Thyroid gland (tissue), 4 donors: ENCODE measurements at regions not wholly inside any gene's neighbourhood (a gene's known extent, or its start where the extent isn't known, plus 50 kb on each side); places are given as distances from the start of the nearest gene placed in this dataset.

Experiments used
- DNase-seq, 2 donors: peaks; one replicate each; pipeline ENCODE4 v3.0.0-alpha.2; 2019
- H3K27ac ChIP-seq, 3 donors: fragments of 200-600 bp; sonication (generic); 1 replicate in 2 of 3; 2 replicates in 1 of 3; pipeline ENCODE4 v1.5.1; 2016 to 2019; ENCODE audit warnings: mild to moderate bottlenecking in 1 of 3, moderate library complexity in 1 of 3
- H3K27me3 ChIP-seq: fragments of 200-600 bp; sonication (generic); one replicate; pipeline ENCODE4 v1.5.1; 2019
- H3K36me3 ChIP-seq, 2 donors: fragments of 200-600 bp; sonication (generic); one replicate each; pipeline ENCODE4 v1.5.1; 2016 to 2019
- H3K4me1 ChIP-seq, 2 donors: fragments of 200-600 bp; sonication (generic); one replicate each; pipeline ENCODE4 v1.5.1; 2017 to 2019
- H3K4me3 ChIP-seq, 3 donors: fragments of 200-600 bp; sonication (generic); replicated peaks in 1 of 3; 1 replicate in 2 of 3; 2 replicates in 1 of 3; pipeline ENCODE4 v1.5.1; 2016; ENCODE audit warnings: mild to moderate bottlenecking in 1 of 3
- H3K9me3 ChIP-seq: fragments of 200-600 bp; sonication (generic); one replicate; pipeline ENCODE4 v1.5.1; 2017
- CTCF ChIP-seq, 6 experiments: fragments of 200-600 bp in 3 of 6; fragments of 450-650 bp in 3 of 6; sonication (generic) in 3 of 6; IDR thresholded peaks; one replicate each; pipeline ENCODE4 v1.5.1; 2016 to 2019; ENCODE audit warnings: antibody characterized with exemption in 6 of 6, mild to moderate bottlenecking in 2 of 6, inconsistent platforms in 1 of 6, moderate library complexity in 1 of 6
- POLR2A ChIP-seq, 2 donors: fragments of 450-650 bp; IDR thresholded peaks; one replicate each; pipeline ENCODE4 v1.6.1; 2017; ENCODE audit warnings: antibody characterized with exemption in 2 of 2, mild to moderate bottlenecking in 2 of 2, moderate library complexity in 1 of 2
- WGBS, 2 donors: methylation state at CpG; one replicate each; pipeline ENCODE4 v1.1.5; 2017; 5-methylcytosine and 5-hydroxymethylcytosine counted together
- intact Hi-C: fragments of 100-400 bp; cut with DNase I; formaldehyde crosslinking; loops from one replicate; pipeline ENCODE4 v1.15.1; 2023

DNA sequence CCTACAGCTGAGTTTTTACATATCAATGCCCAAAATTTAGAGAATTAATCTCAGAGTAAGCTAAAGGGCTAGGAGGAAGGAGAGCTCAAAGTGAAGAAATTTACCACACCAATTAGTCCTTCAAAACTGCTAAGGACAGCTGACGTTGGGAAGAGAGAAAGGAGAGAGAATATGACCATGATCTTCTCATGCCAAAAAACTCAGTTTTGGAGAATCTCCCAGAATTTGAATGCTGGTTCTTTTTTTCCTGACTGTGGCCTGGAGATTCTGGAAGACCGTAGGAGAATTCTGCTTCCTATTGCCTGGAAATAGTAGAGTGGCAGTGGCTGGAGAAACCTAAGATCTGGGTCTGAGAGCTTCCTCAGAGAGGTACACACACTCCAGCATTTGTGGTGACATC is 834.4 kb upstream of the SLIT2 start:
- Histone ChIP-seq H3K27ac (no peak overlapping the region), H3K9me3 (no peaks in the 10 kb centered on the region), H3K27me3 (no peaks in the 10 kb centered on the region), H3K36me3 (no peaks in the 10 kb centered on the region), H3K4me3 (no peak overlapping the region), H3K4me1 (no peaks in the 10 kb centered on the region)
- no peak for DNase-seq
- TF ChIP-seq CTCF (IDR thresholded peaks at IDR 0.05): no peak
- intact Hi-C loops: no loop called here
- 31 to 41% methylated on average over 2 of the region's 2 CpGs for WGBS, 2 donors

DNA sequence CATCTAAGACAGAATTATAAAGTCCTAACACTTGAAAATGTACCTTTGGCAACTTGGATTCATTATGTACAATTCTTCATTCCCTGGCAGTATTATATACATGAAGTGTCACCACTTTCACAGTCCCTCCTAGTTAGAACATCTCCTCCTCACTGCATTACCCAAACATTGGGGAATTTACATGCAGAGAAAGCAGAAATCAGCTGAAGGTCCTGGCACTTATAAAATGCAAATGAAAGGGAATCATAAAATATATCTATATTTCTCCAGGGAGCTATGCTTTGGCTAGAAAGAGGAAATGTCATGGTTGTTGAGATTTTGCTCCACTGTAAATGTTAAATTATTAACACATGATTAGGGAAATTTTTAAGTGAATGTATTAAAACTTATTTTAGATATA is 835.6 kb upstream of the SLIT2 start:
- no peak for DNase-seq
- Histone ChIP-seq H3K4me3 (no peak overlapping the region), H3K9me3 (no peaks in the 10 kb centered on the region), H3K4me1 (no peaks in the 10 kb centered on the region), H3K27ac (no peak overlapping the region), H3K27me3 (no peaks in the 10 kb centered on the region), H3K36me3 (no peaks in the 10 kb centered on the region)
- intact Hi-C loops: no loop called here
- TF ChIP-seq POLR2A (IDR thresholded peaks at IDR 0.05): no peak
- no peak for TF ChIP-seq CTCF (IDR thresholded peaks at IDR 0.05)

DNA sequence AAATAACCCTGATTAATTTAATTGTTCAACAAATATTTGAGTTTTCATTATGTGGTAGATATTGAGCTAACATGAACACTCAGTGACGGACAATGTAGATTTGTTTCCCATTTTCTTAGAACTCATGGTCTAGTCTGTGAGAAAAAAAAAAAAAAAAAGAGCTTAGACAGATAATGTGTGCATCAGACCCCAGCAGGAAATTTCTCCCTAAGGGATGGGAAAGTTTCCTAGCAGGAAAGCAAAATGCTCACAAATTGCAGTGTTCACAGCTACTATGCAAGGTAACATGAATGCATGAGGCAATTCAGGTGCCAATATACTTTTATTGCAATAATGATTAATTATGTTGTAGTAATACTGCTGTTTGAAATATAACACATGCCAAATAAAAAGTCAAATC is 843.2 kb upstream of the SLIT2 start:
- no peak for DNase-seq
- 91 to 92% methylated on average over 1 of the region's 1 CpG for WGBS, 2 donors
- H3K9me3 ChIP-seq: no peaks in the 10 kb centered on the region
- H3K4me3 ChIP-seq: no peak overlapping the region
- H3K27ac ChIP-seq: no peak overlapping the region
- H3K27me3 ChIP-seq: no peaks in the 10 kb centered on the region
- no peaks in the 10 kb centered on the region for H3K4me1 ChIP-seq
- H3K36me3 ChIP-seq: no peaks in the 10 kb centered on the region
- intact Hi-C loops: no loop called here
- TF ChIP-seq POLR2A (IDR thresholded peaks at IDR 0.05): no peak
- TF ChIP-seq CTCF (IDR thresholded peaks at IDR 0.05): no peak

GRCh38 chr4:19406789-19407188 is 844.9 kb upstream of the SLIT2 start:
- TF ChIP-seq POLR2A (IDR thresholded peaks at IDR 0.05) (no peak), CTCF (IDR thresholded peaks at IDR 0.05) (no peak)
- no peak for DNase-seq
- Histone ChIP-seq H3K27me3 (no peaks in the 10 kb centered on the region), H3K27ac (no peak overlapping the region), H3K4me1 (no peaks in the 10 kb centered on the region), H3K36me3 (no peaks in the 10 kb centered on the region), H3K4me3 (no peak overlapping the region), H3K9me3 (no peaks in the 10 kb centered on the region)
- intact Hi-C loops: no loop called here

- Histone ChIP-seq H3K27ac (no peak overlapping the region), H3K36me3 (no peaks in the 10 kb centered on the region), H3K4me1 (no peaks in the 10 kb centered on the region), H3K4me3 (no peak overlapping the region), H3K9me3 (no peaks in the 10 kb centered on the region), H3K27me3 (no peaks in the 10 kb centered on the region)
- no peak for DNase-seq
- 71 to 73% methylated on average over 5 of the region's 5 CpGs for whole genome bisulfite sequencing, 2 donors
- TF ChIP-seq POLR2A (IDR thresholded peaks at IDR 0.05): no peak
- TF ChIP-seq CTCF (IDR thresholded peaks at IDR 0.05): no peak
- intact Hi-C loops: no loop called here
Measured at GRCh38 chr4:19403786-19404370, 847.8 kb upstream of the SLIT2 start.
